DMS 273 (cell line): ENCODE measurements at regions not wholly inside any gene's neighbourhood (a gene's known extent, or its start where the extent isn't known, plus 50 kb on each side); places are given as distances from the start of the nearest gene placed in this dataset.

ENCODE experiments used
- DNase-seq: peaks from one replicate; lab custom pipeline; 2025; ENCODE audit not compliant: unreplicated experiment; lab: John Stamatoyannopoulos, UW

DNA sequence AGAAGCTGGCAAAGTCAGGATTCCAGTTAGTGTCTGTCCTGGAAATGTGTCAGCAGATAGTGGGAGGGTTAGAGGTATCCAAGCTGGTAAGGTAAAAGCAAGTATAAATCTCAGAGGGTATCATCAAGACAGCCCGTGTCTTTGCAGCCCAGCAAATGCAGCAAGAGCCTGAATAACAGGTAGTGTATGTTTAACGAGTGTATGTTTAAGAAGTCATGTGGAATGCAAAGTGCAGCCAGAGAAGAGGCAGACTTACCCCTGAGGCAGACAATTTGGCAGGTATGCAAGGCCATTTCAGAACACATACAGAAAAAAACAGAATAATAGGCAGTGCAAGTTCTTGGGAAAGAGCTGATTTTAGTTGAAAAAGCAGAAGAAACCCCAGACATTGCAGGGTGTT lies 411.0 kb upstream of the NEGR1 start:
- no peak for DNase-seq

- DNase-seq, result no peak
These were observed 408.5 kb upstream of the NEGR1 start for GRCh38 chr1:72690871-72691270.

GRCh38 chr1:72678683-72679082 lies 396.3 kb upstream of the NEGR1 start:
- no peak for DNase-seq

GRCh38 chr1:72670902-72671301 lies 388.6 kb upstream of the NEGR1 start:
- no peak for DNase-seq

DNA sequence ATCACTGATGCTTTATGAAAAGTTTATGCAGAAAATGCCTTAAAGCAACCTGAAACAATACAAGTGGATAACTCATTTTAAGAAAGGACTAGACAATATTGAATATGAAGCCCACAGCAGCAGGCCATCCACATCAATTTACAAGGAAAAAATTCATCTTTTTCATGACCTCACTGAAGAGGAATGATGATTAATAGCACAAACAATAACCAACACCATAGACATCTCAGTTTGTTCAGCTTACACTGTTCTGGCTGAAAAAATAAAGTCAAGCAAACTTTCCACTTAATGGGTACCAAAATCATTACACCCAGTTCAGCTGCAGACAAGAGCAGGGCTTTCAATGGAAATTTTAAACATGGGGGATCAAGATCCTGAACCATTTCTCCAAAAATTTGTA lies 380.6 kb upstream of the NEGR1 start:
- no peak for DNase-seq

GRCh38 chr1:72650843-72651435 lies 368.6 kb upstream of the NEGR1 start:
- no peak for DNase-seq

DNA sequence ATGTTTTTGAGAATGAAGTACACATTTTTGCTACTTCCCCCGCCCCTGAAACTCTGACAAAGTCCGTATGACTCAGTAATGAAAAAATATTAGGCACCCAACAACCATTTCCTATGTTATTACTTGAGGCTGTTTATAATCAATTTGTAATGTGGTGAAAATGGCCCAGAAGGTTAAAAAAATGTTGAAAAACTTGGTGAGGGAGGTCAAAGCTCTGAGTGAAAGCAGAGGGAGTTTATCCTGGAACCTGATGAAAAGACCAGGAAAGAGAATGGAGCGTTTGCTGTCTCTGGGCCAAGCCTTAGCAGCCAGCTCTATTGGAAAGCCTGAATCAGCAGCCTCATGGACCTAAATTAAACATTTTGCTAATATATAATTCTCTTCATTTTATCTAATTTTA lies 367.7 kb upstream of the NEGR1 start:
- no peak for DNase-seq

DNA sequence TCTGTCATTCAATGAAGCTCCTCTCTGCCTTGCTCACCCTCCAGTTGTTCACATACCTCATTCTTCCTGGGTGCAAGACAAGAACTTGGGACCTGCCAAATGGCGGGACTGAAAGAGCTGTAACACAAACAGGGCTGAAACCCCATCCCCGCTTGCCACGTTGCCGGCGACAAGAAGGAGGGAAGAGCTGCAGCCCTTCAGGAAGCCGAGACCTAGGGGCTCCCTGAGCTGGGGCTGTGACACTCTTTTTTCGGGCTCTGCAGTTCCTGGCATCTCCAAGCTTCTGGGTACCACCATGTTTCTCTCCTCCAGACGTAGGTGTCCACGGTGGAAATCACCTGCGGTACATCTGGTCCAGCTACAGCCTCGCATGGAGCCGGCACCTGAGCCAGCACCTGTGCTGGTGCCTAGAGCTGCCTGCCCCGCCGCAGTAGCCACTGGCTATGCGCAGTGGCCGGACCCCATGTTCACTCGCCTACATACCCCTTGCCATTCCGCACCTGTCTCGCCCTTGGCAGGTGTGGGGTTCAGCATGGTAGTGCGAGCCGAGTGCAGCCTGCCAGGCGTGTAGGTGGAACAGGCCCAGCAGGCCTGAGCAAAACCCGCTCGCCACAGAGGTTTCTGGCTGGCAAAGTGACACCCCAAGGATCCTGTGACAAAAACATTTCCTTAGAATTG lies 367.0 kb upstream of the NEGR1 start:
- no peak for DNase-seq

DNA sequence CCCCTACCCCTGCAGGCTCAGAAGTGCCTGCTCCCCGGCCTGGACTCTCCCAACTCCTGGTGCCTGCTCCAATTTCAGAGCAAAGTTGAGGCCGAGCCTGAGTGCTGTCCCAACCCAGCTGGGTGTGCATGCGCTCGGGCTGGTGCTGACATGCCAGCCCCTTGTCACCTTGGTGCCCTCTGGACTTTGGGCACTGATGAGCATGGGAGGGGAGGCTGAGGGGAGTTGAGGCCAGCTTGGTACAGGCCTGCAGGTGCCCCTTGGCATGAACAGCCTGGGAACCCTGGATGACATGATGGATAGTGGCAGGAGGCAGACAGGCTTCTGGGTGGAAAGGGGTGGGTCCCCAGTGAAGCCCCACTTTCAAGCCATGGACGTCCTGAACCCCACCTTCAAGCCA lies 366.1 kb upstream of the NEGR1 start:
- no peak for DNase-seq

DNA sequence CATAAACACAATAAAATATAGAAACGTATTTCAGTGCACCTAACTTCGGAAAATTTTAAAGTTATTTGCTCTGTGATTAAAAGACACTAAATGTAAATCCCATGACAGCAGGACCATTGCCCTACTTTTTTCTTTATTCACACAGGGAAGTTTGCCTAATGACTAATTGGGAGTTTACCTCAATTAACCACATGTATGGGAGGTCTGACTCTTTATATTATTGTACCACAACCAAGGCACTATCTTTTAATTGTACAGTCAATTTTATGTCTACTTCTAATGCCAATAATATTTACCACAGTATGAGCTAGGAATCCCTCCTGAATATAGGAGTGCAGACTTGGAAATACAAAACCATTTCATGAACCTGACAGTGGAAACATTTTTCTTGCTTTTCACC lies 360.8 kb upstream of the NEGR1 start:
- no peak for DNase-seq

DNA sequence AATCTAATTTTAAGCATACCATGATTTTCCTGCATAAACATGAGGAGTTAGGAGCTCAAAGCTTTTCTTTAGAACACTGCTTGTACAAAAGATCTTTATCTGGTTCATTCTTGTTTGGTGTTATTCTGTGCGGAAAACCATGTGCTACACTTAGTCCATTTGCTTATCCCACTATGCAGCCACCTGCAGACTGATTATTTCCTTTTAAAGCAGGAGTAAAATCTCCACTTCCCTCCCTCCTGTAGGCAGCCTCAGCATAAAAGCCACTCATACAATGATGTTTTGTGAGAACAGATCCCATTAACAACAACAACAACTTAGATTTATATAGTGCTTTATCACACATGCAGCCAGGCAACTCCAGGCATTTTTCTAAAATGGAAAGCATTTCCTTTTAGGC lies 355.3 kb upstream of the NEGR1 start:
- DNase-seq, result no peak

GRCh38 chr1:72636631-72637030 lies 354.3 kb upstream of the NEGR1 start:
- DNase-seq, result peak; percentile 77

- no peak for DNase-seq
These were observed 353.4 kb upstream of the NEGR1 start for GRCh38 chr1:72635719-72636118.

- DNase-seq, result no peak
These were observed 352.6 kb upstream of the NEGR1 start for GRCh38 chr1:72634946-72635345.

DNA sequence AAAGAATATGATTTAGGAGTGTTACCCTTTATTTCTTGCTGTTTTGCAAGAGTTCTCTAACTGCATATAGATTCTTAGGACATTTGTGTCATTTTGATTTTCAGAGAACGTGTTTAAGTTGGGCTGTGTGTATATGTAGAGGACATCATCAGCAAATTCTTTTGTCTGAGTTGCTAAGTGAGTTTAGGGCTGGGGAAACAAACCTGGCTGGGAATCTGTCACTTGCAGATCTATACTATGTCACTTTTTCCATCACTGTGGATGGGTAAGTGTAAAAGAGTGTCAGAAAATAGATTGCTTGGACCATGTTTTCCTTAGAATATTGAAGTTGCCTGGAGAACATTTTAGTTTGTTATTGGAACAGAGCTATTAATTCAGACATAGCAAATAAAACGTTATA lies 349.1 kb upstream of the NEGR1 start:
- DNase-seq, result no peak

DNA sequence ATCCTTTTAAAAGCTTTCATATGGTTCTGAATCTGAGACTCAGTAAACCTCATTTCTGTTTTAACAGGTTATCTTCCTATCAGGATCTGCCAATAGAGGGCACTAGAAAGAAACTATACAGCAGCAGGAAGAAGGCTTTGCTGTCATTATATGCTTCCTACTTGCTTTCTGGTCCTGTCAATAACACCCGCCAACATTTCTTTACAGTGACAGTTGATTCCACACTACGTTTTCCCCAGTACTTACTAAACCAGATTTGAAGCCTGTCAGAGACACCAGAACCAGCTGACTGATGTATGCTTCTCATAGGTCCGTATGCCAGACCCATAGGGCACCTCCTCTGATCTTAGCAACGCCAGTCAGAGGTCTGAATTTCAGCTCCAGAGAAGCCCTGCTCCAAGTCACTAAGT lies 341.0 kb upstream of the NEGR1 start:
- peak; percentile 70 for DNase-seq

- DNase-seq, result no peak
These were observed 338.1 kb upstream of the NEGR1 start for GRCh38 chr1:72620453-72620852.

- DNase-seq, result no peak
These were observed 324.0 kb upstream of the NEGR1 start for GRCh38 chr1:72606216-72606810.

DNA sequence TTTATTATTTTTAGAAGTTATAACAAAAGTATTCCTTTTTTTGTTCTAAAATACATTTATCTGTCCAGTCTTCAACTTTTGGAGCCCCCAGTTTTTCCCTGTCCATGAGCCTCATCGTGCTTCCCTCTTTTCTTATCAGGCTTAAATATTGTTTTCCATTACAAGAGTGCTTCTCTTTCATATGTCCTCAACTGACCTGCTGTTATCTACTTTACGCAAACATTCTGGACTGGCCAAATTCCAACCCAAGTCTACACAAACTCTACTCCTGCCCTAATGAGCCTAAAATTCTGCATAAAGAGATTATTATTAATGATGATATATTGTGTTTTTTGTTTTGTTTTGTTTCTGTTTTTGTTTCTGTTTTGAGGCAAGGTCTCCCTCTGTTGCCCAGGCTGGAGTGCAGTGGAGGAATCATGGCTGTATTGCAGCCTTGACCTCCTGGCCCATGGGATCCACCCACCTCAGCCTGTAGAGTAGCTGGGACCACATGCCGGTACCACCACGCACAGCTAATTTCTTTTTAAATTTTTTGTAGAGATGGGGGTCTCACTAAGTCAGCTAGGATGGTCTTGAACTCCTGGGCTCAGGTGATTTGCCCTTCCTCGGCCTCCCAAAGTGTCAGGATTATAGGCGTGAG lies 318.8 kb upstream of the NEGR1 start:
- DNase-seq, result no peak

GRCh38 chr1:72586023-72586685 lies 303.8 kb upstream of the NEGR1 start:
- no peak for DNase-seq

DNA sequence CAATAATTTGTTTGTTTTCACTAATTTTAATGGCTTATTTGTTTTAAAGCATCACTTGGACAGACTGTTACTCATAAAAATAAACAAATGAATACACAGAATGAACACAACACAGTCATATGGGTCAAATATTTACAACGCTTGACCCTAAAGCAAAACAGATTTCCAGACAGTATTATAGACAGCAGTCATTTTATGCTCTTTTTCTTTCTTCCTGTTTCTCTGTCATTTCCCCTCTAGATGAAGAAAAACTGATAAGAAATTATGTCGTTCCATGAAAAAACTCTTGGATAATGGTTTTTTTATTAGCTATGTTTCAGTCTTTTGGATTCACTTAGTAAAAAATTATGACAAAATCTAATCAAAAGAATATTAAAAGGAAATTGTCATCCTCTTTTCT lies 297.3 kb upstream of the NEGR1 start:
- no peak for DNase-seq

DNA sequence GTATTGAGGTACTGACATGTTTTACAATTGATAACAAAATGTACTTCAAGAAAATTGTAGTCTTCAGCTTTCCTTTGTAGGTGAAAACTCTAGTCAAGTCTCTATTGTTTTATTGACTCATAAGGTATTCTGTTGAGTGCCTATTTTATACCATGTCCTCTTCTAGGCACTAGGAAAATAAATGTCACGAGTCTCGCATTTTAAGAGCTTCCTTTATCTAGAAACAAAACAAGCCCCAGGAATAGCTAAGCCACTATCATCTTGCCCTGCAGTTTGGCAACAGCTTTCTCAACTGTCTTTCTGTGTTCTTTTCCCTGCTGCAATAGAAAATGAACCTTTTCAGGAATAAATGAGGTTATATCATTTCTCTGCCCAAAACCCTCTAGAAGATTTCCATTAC lies 288.5 kb upstream of the NEGR1 start:
- no peak for DNase-seq
